ENCODE measurements at regions not wholly inside any gene's neighbourhood (a gene's known extent, or its start where the extent isn't known, plus 50 kb on each side); places are given as distances from the start of the nearest gene placed in this dataset.

GRCh38 chr1:222950892-222951291, 136.1 kb downstream of the DISP1 start:
- no peaks in the 10 kb centered on the region for H3K27me3 ChIP-seq (ENCODE audit: insufficient read depth, low read depth, severe bottlenecking)
- no peak overlapping the region for H3K4me3 ChIP-seq (ENCODE audit: low read depth, low read length)
- no peak overlapping the region for H3K27ac ChIP-seq
- no peak for TF ChIP-seq CTCF (IDR thresholded peaks at IDR 0.05; ENCODE audit: low read depth, low read length)
- DNase-seq = no peak
- no peaks in the 10 kb centered on the region for H3K9me3 ChIP-seq (ENCODE audit: severe bottlenecking)
- no peaks in the 10 kb centered on the region for H3K36me3 ChIP-seq

DNA sequence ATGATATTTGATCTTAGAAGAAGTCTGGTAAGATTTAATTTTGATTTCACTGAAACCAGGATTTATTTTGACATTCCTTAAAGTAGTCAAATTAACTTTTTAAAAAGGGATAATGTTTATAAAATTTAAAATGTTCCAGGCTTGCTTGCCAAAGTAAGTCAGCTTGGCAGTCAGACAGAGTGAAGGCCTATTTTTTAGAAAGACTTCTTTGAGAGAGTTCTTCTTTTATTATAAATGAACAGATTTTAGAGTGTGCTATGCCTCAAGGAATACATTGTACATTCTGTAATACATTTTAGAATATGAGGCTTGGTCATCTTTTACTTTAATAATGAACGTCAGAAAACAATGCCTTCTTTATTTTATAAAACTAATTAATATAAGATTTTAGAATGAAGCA, 138.7 kb downstream of the DISP1 start:
- Histone ChIP-seq H3K27ac (no peak overlapping the region), H3K27me3 (ENCODE audit: insufficient read depth, low read depth, severe bottlenecking) (no peaks in the 10 kb centered on the region), H3K4me3 (ENCODE audit: low read depth, low read length) (no peak overlapping the region), H3K36me3 (no peaks in the 10 kb centered on the region), H3K9me3 (ENCODE audit: severe bottlenecking) (no peaks in the 10 kb centered on the region)
- no peak for TF ChIP-seq CTCF (IDR thresholded peaks at IDR 0.05; ENCODE audit: low read depth, low read length)
- DNase-seq = no peak

- Histone ChIP-seq H3K27ac (no peak overlapping the region), H3K36me3 (no peaks in the 10 kb centered on the region), H3K9me3 (ENCODE audit: severe bottlenecking) (no peaks in the 10 kb centered on the region), H3K27me3 (ENCODE audit: insufficient read depth, low read depth, severe bottlenecking) (no peaks in the 10 kb centered on the region), H3K4me3 (ENCODE audit: low read depth, low read length) (no peak overlapping the region)
- DNase-seq = no peak
- no peak for TF ChIP-seq CTCF (IDR thresholded peaks at IDR 0.05; ENCODE audit: low read depth, low read length)
These were observed 141.1 kb downstream of the DISP1 start for GRCh38 chr1:222955964-222956363.

GRCh38 chr1:222956601-222957000, 141.8 kb downstream of the DISP1 start:
- no peak for DNase-seq
- Histone ChIP-seq H3K27me3 (ENCODE audit: insufficient read depth, low read depth, severe bottlenecking) (no peaks in the 10 kb centered on the region), H3K36me3 (no peaks in the 10 kb centered on the region), H3K9me3 (ENCODE audit: severe bottlenecking) (no peaks in the 10 kb centered on the region), H3K27ac (no peak overlapping the region), H3K4me3 (ENCODE audit: low read depth, low read length) (no peak overlapping the region)
- no peak for TF ChIP-seq CTCF (IDR thresholded peaks at IDR 0.05; ENCODE audit: low read depth, low read length)

DNA sequence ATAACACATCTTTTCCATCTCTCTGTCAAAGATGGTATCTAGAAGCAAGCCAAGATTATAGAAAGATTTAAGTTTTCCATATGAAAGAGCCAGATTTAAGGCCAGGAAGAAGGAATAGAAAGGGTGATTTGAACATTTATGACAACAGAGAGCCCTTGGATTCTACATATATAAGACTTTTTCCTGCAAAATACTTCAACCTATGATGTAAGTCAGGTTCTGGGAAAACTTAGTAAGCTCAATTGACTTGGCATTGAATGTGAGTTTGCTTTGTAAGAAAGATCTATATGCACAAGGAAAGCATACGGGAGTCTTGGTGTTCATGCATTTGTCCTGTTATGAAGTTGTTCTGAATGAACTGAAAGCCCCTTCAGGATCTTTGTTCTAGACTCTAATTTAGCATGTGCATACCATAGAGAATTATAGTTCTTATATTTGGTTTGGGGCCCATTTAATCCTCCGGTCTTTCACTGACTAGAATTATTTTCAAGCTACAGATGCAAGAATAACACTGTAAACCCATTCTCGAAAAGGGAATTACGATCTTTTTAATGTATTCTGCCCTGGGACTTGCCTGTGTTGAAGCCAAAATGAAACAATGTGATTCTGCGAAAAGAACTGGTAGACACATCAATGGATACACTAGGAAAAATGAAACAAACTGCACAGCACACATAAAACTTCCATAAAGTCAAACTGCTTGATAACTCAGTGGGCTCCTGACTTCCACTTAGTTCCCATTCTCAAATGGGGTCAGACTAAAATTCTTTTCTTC, 152.8 kb downstream of the DISP1 start:
- Histone ChIP-seq H3K4me3 (ENCODE audit: low read depth, low read length) (no peak overlapping the region), H3K9me3 (ENCODE audit: severe bottlenecking) (no peaks in the 10 kb centered on the region), H3K36me3 (no peaks in the 10 kb centered on the region), H3K27ac (no peak overlapping the region), H3K27me3 (ENCODE audit: insufficient read depth, low read depth, severe bottlenecking) (no peaks in the 10 kb centered on the region)
- TF ChIP-seq CTCF (IDR thresholded peaks at IDR 0.05; ENCODE audit: low read depth, low read length) = no peak
- DNase-seq = no peak

- Histone ChIP-seq H3K4me3 (ENCODE audit: low read depth, low read length) (no peak overlapping the region), H3K9me3 (ENCODE audit: severe bottlenecking) (no peaks in the 10 kb centered on the region), H3K36me3 (no peaks in the 10 kb centered on the region), H3K27me3 (ENCODE audit: insufficient read depth, low read depth, severe bottlenecking) (no peaks in the 10 kb centered on the region), H3K27ac (no peak overlapping the region)
- DNase-seq = no peak
- no peak for TF ChIP-seq CTCF (IDR thresholded peaks at IDR 0.05; ENCODE audit: low read depth, low read length)
These were observed 155.2 kb downstream of the DISP1 start for GRCh38 chr1:222970040-222970439.

All from WERI-Rb-1 (cell line).